ENCODE measurements at regions not wholly inside any gene's neighbourhood (a gene's known extent, or its start where the extent isn't known, plus 50 kb on each side); places are given as distances from the start of the nearest gene placed in this dataset.
"Not testable (repeated sequence)": the region's sequence is repeated elsewhere in the genome, so short reads cannot be mapped to it uniquely, and the experiment has no call there.

- Histone ChIP-seq H3K27me3 (ENCODE audit: control insufficient read depth in 2 of 2, insufficient read depth in 1 of 2, low read length in 1 of 2) (no peaks in the 10 kb centered on the region), H3K36me3 (ENCODE audit: control insufficient read depth in 2 of 2, insufficient read depth in 2 of 2, low read length in 1 of 2) (no peaks in the 10 kb centered on the region), H3K4me1 (ENCODE audit: control insufficient read depth in 2 of 2, insufficient read depth in 2 of 2, low read length in 2 of 2) (no peaks in the 10 kb centered on the region), H3K27ac (ENCODE audit: low read depth in 1 of 2, low read length in 1 of 2) (no peak overlapping the region), H3K4me3 (ENCODE audit: low read length in 2 of 2) (no peak overlapping the region), H3K9me3 (ENCODE audit: control insufficient read depth in 2 of 2, insufficient read depth in 1 of 2, low read length in 1 of 2) (no peaks in the 10 kb centered on the region)
- 91% methylated on average over 4 of the region's 4 CpGs for WGBS
- DNase-seq (ENCODE audit: low read depth in 6 of 9, low spot score in 9 of 9): no peak
Observed at GRCh38 chr1:60694980-60695379, 387.4 kb upstream of the NFIA start.

- Histone ChIP-seq H3K9me3 (ENCODE audit: control insufficient read depth in 2 of 2, insufficient read depth in 1 of 2, low read length in 1 of 2) (no peaks in the 10 kb centered on the region), H3K27me3 (ENCODE audit: control insufficient read depth in 2 of 2, insufficient read depth in 1 of 2, low read length in 1 of 2) (no peaks in the 10 kb centered on the region), H3K36me3 (ENCODE audit: control insufficient read depth in 2 of 2, insufficient read depth in 2 of 2, low read length in 1 of 2) (no peaks in the 10 kb centered on the region), H3K27ac (ENCODE audit: low read depth in 1 of 2, low read length in 1 of 2) (no peak overlapping the region), H3K4me1 (ENCODE audit: control insufficient read depth in 2 of 2, insufficient read depth in 2 of 2, low read length in 2 of 2) (no peaks in the 10 kb centered on the region), H3K4me3 (ENCODE audit: low read length in 2 of 2) (no peak overlapping the region)
- no peak for DNase-seq (ENCODE audit: low read depth in 6 of 9, low spot score in 9 of 9)
Observed at GRCh38 chr1:60692031-60692430, 390.3 kb upstream of the NFIA start.

- not testable (repeated sequence) for H3K4me3 ChIP-seq (ENCODE audit: low read length in 2 of 2); H3K4me1 ChIP-seq (ENCODE audit: control insufficient read depth in 2 of 2, insufficient read depth in 2 of 2, low read length in 2 of 2); H3K36me3 ChIP-seq (ENCODE audit: control insufficient read depth in 2 of 2, insufficient read depth in 2 of 2, low read length in 1 of 2)
Observed at GRCh38 chr1:60688221-60688620, 394.1 kb upstream of the NFIA start.

GRCh38 chr1:60681095-60681860, 401.1 kb upstream of the NFIA start:
- H3K4me1 ChIP-seq (ENCODE audit: control insufficient read depth in 2 of 2, insufficient read depth in 2 of 2, low read length in 2 of 2): no peaks in the 10 kb centered on the region
- no peaks in the 10 kb centered on the region for H3K36me3 ChIP-seq (ENCODE audit: control insufficient read depth in 2 of 2, insufficient read depth in 2 of 2, low read length in 1 of 2)
- no peaks in the 10 kb centered on the region for H3K27me3 ChIP-seq (ENCODE audit: control insufficient read depth in 2 of 2, insufficient read depth in 1 of 2, low read length in 1 of 2)
- H3K4me3 ChIP-seq (ENCODE audit: low read length in 2 of 2): no peak overlapping the region
- H3K9me3 ChIP-seq (ENCODE audit: control insufficient read depth in 2 of 2, insufficient read depth in 1 of 2, low read length in 1 of 2): no peaks in the 10 kb centered on the region
- 74% methylated on average over 2 of the region's 2 CpGs for WGBS
- no peak overlapping the region for H3K27ac ChIP-seq (ENCODE audit: low read depth in 1 of 2, low read length in 1 of 2)
- DNase-seq (ENCODE audit: low read depth in 6 of 9, low spot score in 9 of 9): no peak

More at GRCh38 chr1:60688221-60688620, 394.1 kb upstream of the NFIA start:
- not testable (repeated sequence) for H3K27me3 ChIP-seq (ENCODE audit: control insufficient read depth in 2 of 2, insufficient read depth in 1 of 2, low read length in 1 of 2); H3K27ac ChIP-seq (ENCODE audit: low read depth in 1 of 2, low read length in 1 of 2); H3K9me3 ChIP-seq (ENCODE audit: control insufficient read depth in 2 of 2, insufficient read depth in 1 of 2, low read length in 1 of 2); DNase-seq (ENCODE audit: low read depth in 6 of 9, low spot score in 9 of 9)
- 82% methylated on average over 2 of the region's 2 CpGs for WGBS

GRCh38 chr1:60679524-60680375, 402.6 kb upstream of the NFIA start:
- no peaks in the 10 kb centered on the region for H3K36me3 ChIP-seq (ENCODE audit: control insufficient read depth in 2 of 2, insufficient read depth in 2 of 2, low read length in 1 of 2)
- 80% methylated on average over 7 of the region's 7 CpGs for WGBS
- DNase-seq (ENCODE audit: low read depth in 6 of 9, low spot score in 9 of 9): no peak
- no peak overlapping the region for H3K4me3 ChIP-seq (ENCODE audit: low read length in 2 of 2)
- H3K27me3 ChIP-seq (ENCODE audit: control insufficient read depth in 2 of 2, insufficient read depth in 1 of 2, low read length in 1 of 2): no peaks in the 10 kb centered on the region
- no peaks in the 10 kb centered on the region for H3K4me1 ChIP-seq (ENCODE audit: control insufficient read depth in 2 of 2, insufficient read depth in 2 of 2, low read length in 2 of 2)
- H3K27ac ChIP-seq (ENCODE audit: low read depth in 1 of 2, low read length in 1 of 2): no peak overlapping the region
- H3K9me3 ChIP-seq (ENCODE audit: control insufficient read depth in 2 of 2, insufficient read depth in 1 of 2, low read length in 1 of 2): no peaks in the 10 kb centered on the region

GRCh38 chr1:60678802-60679201, 403.6 kb upstream of the NFIA start:
- 90% methylated on average over 2 of the region's 2 CpGs for WGBS
- no peaks in the 10 kb centered on the region for H3K4me1 ChIP-seq (ENCODE audit: control insufficient read depth in 2 of 2, insufficient read depth in 2 of 2, low read length in 2 of 2)
- no peaks in the 10 kb centered on the region for H3K27me3 ChIP-seq (ENCODE audit: control insufficient read depth in 2 of 2, insufficient read depth in 1 of 2, low read length in 1 of 2)
- H3K9me3 ChIP-seq (ENCODE audit: control insufficient read depth in 2 of 2, insufficient read depth in 1 of 2, low read length in 1 of 2): no peaks in the 10 kb centered on the region
- no peak overlapping the region for H3K4me3 ChIP-seq (ENCODE audit: low read length in 2 of 2)
- H3K36me3 ChIP-seq (ENCODE audit: control insufficient read depth in 2 of 2, insufficient read depth in 2 of 2, low read length in 1 of 2): no peaks in the 10 kb centered on the region
- H3K27ac ChIP-seq (ENCODE audit: low read depth in 1 of 2, low read length in 1 of 2): no peak overlapping the region
- DNase-seq (ENCODE audit: low read depth in 6 of 9, low spot score in 9 of 9): no peak

- H3K9me3 ChIP-seq (ENCODE audit: control insufficient read depth in 2 of 2, insufficient read depth in 1 of 2, low read length in 1 of 2): no peaks in the 10 kb centered on the region
- no peaks in the 10 kb centered on the region for H3K36me3 ChIP-seq (ENCODE audit: control insufficient read depth in 2 of 2, insufficient read depth in 2 of 2, low read length in 1 of 2)
- no peaks in the 10 kb centered on the region for H3K4me1 ChIP-seq (ENCODE audit: control insufficient read depth in 2 of 2, insufficient read depth in 2 of 2, low read length in 2 of 2)
- no peak overlapping the region for H3K4me3 ChIP-seq (ENCODE audit: low read length in 2 of 2)
- H3K27ac ChIP-seq (ENCODE audit: low read depth in 1 of 2, low read length in 1 of 2): no peak overlapping the region
- DNase-seq (ENCODE audit: low read depth in 6 of 9, low spot score in 9 of 9): no peak
- no peaks in the 10 kb centered on the region for H3K27me3 ChIP-seq (ENCODE audit: control insufficient read depth in 2 of 2, insufficient read depth in 1 of 2, low read length in 1 of 2)
- WGBS: 63% methylated on average over 3 of the region's 3 CpGs
Observed at GRCh38 chr1:60678391-60678790, 404.0 kb upstream of the NFIA start.

GRCh38 chr1:60672449-60672848, 409.9 kb upstream of the NFIA start:
- Histone ChIP-seq H3K27ac (ENCODE audit: low read depth in 1 of 2, low read length in 1 of 2) (no peak overlapping the region), H3K27me3 (ENCODE audit: control insufficient read depth in 2 of 2, insufficient read depth in 1 of 2, low read length in 1 of 2) (no peaks in the 10 kb centered on the region), H3K9me3 (ENCODE audit: control insufficient read depth in 2 of 2, insufficient read depth in 1 of 2, low read length in 1 of 2) (no peaks in the 10 kb centered on the region), H3K4me3 (ENCODE audit: low read length in 2 of 2) (no peak overlapping the region), H3K36me3 (ENCODE audit: control insufficient read depth in 2 of 2, insufficient read depth in 2 of 2, low read length in 1 of 2) (no peaks in the 10 kb centered on the region), H3K4me1 (ENCODE audit: control insufficient read depth in 2 of 2, insufficient read depth in 2 of 2, low read length in 2 of 2) (no peaks in the 10 kb centered on the region)
- no peak for DNase-seq (ENCODE audit: low read depth in 6 of 9, low spot score in 9 of 9)
- WGBS: 97% methylated on average over 2 of the region's 2 CpGs

GRCh38 chr1:60670302-60670701, 412.1 kb upstream of the NFIA start:
- H3K27me3 ChIP-seq (ENCODE audit: control insufficient read depth in 2 of 2, insufficient read depth in 1 of 2, low read length in 1 of 2): no peaks in the 10 kb centered on the region
- no peaks in the 10 kb centered on the region for H3K36me3 ChIP-seq (ENCODE audit: control insufficient read depth in 2 of 2, insufficient read depth in 2 of 2, low read length in 1 of 2)
- H3K27ac ChIP-seq (ENCODE audit: low read depth in 1 of 2, low read length in 1 of 2): no peak overlapping the region
- DNase-seq (ENCODE audit: low read depth in 6 of 9, low spot score in 9 of 9): no peak
- 95% methylated on average over 4 of the region's 4 CpGs for WGBS
- no peaks in the 10 kb centered on the region for H3K4me1 ChIP-seq (ENCODE audit: control insufficient read depth in 2 of 2, insufficient read depth in 2 of 2, low read length in 2 of 2)
- no peak overlapping the region for H3K4me3 ChIP-seq (ENCODE audit: low read length in 2 of 2)
- no peaks in the 10 kb centered on the region for H3K9me3 ChIP-seq (ENCODE audit: control insufficient read depth in 2 of 2, insufficient read depth in 1 of 2, low read length in 1 of 2)

All from thymus (tissue), 11 donors.